ENCODE measurements at regions not wholly inside any gene's neighbourhood (a gene's known extent, or its start where the extent isn't known, plus 50 kb on each side); places are given as distances from the start of the nearest gene placed in this dataset.

- H4K20me1 ChIP-seq (ENCODE audit: insufficient read depth, low read length) = no peaks in the 10 kb centered on the region
- peaks cover 8% of the 10 kb centered on the region for H3K9me3 Mint-ChIP-seq (ENCODE audit: unreplicated experiment)
- DNase-seq (ENCODE audit: low read depth) (no peak), FAIRE-seq (no peak)
- H3K27me3 Mint-ChIP-seq (ENCODE audit: low read depth, unreplicated experiment) = no peaks in the 10 kb centered on the region
- no peak overlapping the region for H2AFZ ChIP-seq (ENCODE audit: low read depth, low read length)
- H3K9ac ChIP-seq (ENCODE audit: low read length) = no peak overlapping the region
- no peaks in the 10 kb centered on the region for H3K36me3 Mint-ChIP-seq (ENCODE audit: low read depth, unreplicated experiment)
- H3K27me3 ChIP-seq (ENCODE audit: insufficient read depth, low read length) = peaks cover 3% of the 10 kb centered on the region
- H3K36me3 ChIP-seq (ENCODE audit: insufficient read depth, low read length) = no peaks in the 10 kb centered on the region
- TF ChIP-seq EZH2 (IDR thresholded peaks at IDR 0.05; ENCODE audit: insufficient read depth, low read length) (no peak), CTCF (IDR thresholded peaks at IDR 0.05; ENCODE audit: insufficient read depth, low read depth, low read length) (no peak)
- no peaks in the 10 kb centered on the region for H3K4me1 Mint-ChIP-seq (ENCODE audit: low read depth, unreplicated experiment)
- no peak overlapping the region for H3K27ac Mint-ChIP-seq (ENCODE audit: unreplicated experiment)
- no peaks in the 10 kb centered on the region for H3K9me3 ChIP-seq (ENCODE audit: insufficient read depth, low read depth, low read length)
- no peak overlapping the region for H3K4me3 Mint-ChIP-seq (ENCODE audit: unreplicated experiment)
- H3K79me2 ChIP-seq (ENCODE audit: insufficient read depth, low read length) = no peaks in the 10 kb centered on the region
- H3K4me3 ChIP-seq (ENCODE audit: insufficient read depth, low read depth, low read length) = no peak overlapping the region
- H3K4me2 ChIP-seq (ENCODE audit: low read length) = no peak overlapping the region
- no peak overlapping the region for H3K27ac ChIP-seq (ENCODE audit: low read depth, low read length)
- no peaks in the 10 kb centered on the region for H3K4me1 ChIP-seq (ENCODE audit: insufficient read depth, low read length)
These were observed 112.6 kb downstream of the LRIG2 start for GRCh38 chr1:113185463-113186104.

GRCh38 chr1:113190078-113190477, 117.1 kb downstream of the LRIG2 start:
- H3K9me3 Mint-ChIP-seq (ENCODE audit: unreplicated experiment) = peaks cover 11% of the 10 kb centered on the region
- no peak overlapping the region for H2AFZ ChIP-seq (ENCODE audit: low read depth, low read length)
- no peak overlapping the region for H3K4me3 Mint-ChIP-seq (ENCODE audit: unreplicated experiment)
- no peaks in the 10 kb centered on the region for H4K20me1 ChIP-seq (ENCODE audit: insufficient read depth, low read length)
- H3K4me1 ChIP-seq (ENCODE audit: insufficient read depth, low read length) = no peaks in the 10 kb centered on the region
- no peak for DNase-seq (ENCODE audit: low read depth)
- H3K9me3 ChIP-seq (ENCODE audit: insufficient read depth, low read depth, low read length) = peaks cover 2% of the 10 kb centered on the region
- H3K79me2 ChIP-seq (ENCODE audit: insufficient read depth, low read length) = no peaks in the 10 kb centered on the region
- H3K4me1 Mint-ChIP-seq (ENCODE audit: low read depth, unreplicated experiment) = peaks cover 3% of the 10 kb centered on the region
- no peaks in the 10 kb centered on the region for H3K36me3 Mint-ChIP-seq (ENCODE audit: low read depth, unreplicated experiment)
- H3K9ac ChIP-seq (ENCODE audit: low read length) = no peak overlapping the region
- no peaks in the 10 kb centered on the region for H3K36me3 ChIP-seq (ENCODE audit: insufficient read depth, low read length)
- TF ChIP-seq CTCF (IDR thresholded peaks at IDR 0.05; ENCODE audit: insufficient read depth, low read depth, low read length) = no peak
- no peak for TF ChIP-seq EZH2 (IDR thresholded peaks at IDR 0.05; ENCODE audit: insufficient read depth, low read length)
- FAIRE-seq = no peak
- H3K27ac Mint-ChIP-seq (ENCODE audit: unreplicated experiment) = no peak overlapping the region
- H3K27ac ChIP-seq (ENCODE audit: low read depth, low read length) = no peak overlapping the region
- H3K4me3 ChIP-seq (ENCODE audit: insufficient read depth, low read depth, low read length) = no peak overlapping the region
- H3K27me3 Mint-ChIP-seq (ENCODE audit: low read depth, unreplicated experiment) = no peaks in the 10 kb centered on the region
- no peak overlapping the region for H3K4me2 ChIP-seq (ENCODE audit: low read length)
- peaks cover 3% of the 10 kb centered on the region for H3K27me3 ChIP-seq (ENCODE audit: insufficient read depth, low read length)

GRCh38 chr1:113190930-113191329, 117.9 kb downstream of the LRIG2 start:
- no peaks in the 10 kb centered on the region for H3K4me1 ChIP-seq (ENCODE audit: insufficient read depth, low read length)
- no peaks in the 10 kb centered on the region for H3K36me3 ChIP-seq (ENCODE audit: insufficient read depth, low read length)
- no peak for TF ChIP-seq CTCF (IDR thresholded peaks at IDR 0.05; ENCODE audit: insufficient read depth, low read depth, low read length)
- TF ChIP-seq EZH2 (IDR thresholded peaks at IDR 0.05; ENCODE audit: insufficient read depth, low read length) = no peak
- no peak overlapping the region for H3K4me3 ChIP-seq (ENCODE audit: insufficient read depth, low read depth, low read length)
- H3K36me3 Mint-ChIP-seq (ENCODE audit: low read depth, unreplicated experiment) = no peaks in the 10 kb centered on the region
- no peak overlapping the region for H3K27ac Mint-ChIP-seq (ENCODE audit: unreplicated experiment)
- no peak overlapping the region for H3K9ac ChIP-seq (ENCODE audit: low read length)
- no peak overlapping the region for H3K4me3 Mint-ChIP-seq (ENCODE audit: unreplicated experiment)
- no peak overlapping the region for H3K4me2 ChIP-seq (ENCODE audit: low read length)
- FAIRE-seq (no peak), DNase-seq (ENCODE audit: low read depth) (no peak)
- H3K9me3 ChIP-seq (ENCODE audit: insufficient read depth, low read depth, low read length) = peaks cover 2% of the 10 kb centered on the region
- no peak overlapping the region for H3K27ac ChIP-seq (ENCODE audit: low read depth, low read length)
- no peaks in the 10 kb centered on the region for H3K27me3 Mint-ChIP-seq (ENCODE audit: low read depth, unreplicated experiment)
- no peaks in the 10 kb centered on the region for H3K79me2 ChIP-seq (ENCODE audit: insufficient read depth, low read length)
- H4K20me1 ChIP-seq (ENCODE audit: insufficient read depth, low read length) = no peaks in the 10 kb centered on the region
- peaks cover 7% of the 10 kb centered on the region for H3K9me3 Mint-ChIP-seq (ENCODE audit: unreplicated experiment)
- H3K4me1 Mint-ChIP-seq (ENCODE audit: low read depth, unreplicated experiment) = peaks cover 3% of the 10 kb centered on the region
- H3K27me3 ChIP-seq (ENCODE audit: insufficient read depth, low read length) = peaks cover 3% of the 10 kb centered on the region
- H2AFZ ChIP-seq (ENCODE audit: low read depth, low read length) = no peak overlapping the region
